ENCODE measurements at regions not wholly inside any gene's neighbourhood (a gene's known extent, or its start where the extent isn't known, plus 50 kb on each side); places are given as distances from the start of the nearest gene placed in this dataset.

GRCh38 chr6:50461696-50462095 is 251.6 kb upstream of the TFAP2D start:
- no TSS peak for BruUV-seq (replicated peaks)

DNA sequence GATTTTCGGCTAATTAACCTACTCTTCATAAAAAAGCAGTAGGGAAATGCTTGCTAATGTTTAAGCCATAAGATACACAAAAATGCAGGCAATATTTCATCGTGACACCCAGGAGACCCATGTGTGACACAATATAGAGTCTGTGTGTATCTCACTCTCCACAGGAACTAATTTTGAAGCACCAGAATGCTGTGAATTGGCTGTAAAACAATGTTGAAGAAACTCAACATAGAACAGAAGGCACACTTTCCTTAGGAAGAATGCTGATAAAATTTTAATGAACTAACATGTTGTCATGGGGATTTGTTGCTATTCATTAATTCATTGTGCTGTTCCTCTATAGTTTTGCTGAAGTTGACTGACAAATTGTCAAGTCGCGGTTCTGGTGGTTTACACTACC is 249.4 kb upstream of the TFAP2D start:
- Histone ChIP-seq H3K36me3 (ENCODE audit: insufficient read depth, low read length, poor library complexity, severe bottlenecking) (no peaks in the 10 kb centered on the region), H3K27ac (ENCODE audit: low read depth, low read length, poor library complexity, severe bottlenecking) (no peak overlapping the region), H3K9me3 (ENCODE audit: low read depth, low read length, poor library complexity, severe bottlenecking) (no peaks in the 10 kb centered on the region), H3K27me3 (replicated peaks; ENCODE audit: insufficient read depth, low read depth, low read length, poor library complexity) (no peaks in the 10 kb centered on the region), H3K4me1 (ENCODE audit: insufficient read depth, low read length, poor library complexity, severe bottlenecking) (no peaks in the 10 kb centered on the region), H3K4me3 (ENCODE audit: low read depth, low read length, poor library complexity, severe bottlenecking) (no peak overlapping the region)
- POLR2A ChIA-PET (ENCODE audit: low non-redundant PET), result no interaction called here
- DNase-seq (ENCODE audit: low spot score), result no peak
- TF ChIP-seq, protein P1, sequence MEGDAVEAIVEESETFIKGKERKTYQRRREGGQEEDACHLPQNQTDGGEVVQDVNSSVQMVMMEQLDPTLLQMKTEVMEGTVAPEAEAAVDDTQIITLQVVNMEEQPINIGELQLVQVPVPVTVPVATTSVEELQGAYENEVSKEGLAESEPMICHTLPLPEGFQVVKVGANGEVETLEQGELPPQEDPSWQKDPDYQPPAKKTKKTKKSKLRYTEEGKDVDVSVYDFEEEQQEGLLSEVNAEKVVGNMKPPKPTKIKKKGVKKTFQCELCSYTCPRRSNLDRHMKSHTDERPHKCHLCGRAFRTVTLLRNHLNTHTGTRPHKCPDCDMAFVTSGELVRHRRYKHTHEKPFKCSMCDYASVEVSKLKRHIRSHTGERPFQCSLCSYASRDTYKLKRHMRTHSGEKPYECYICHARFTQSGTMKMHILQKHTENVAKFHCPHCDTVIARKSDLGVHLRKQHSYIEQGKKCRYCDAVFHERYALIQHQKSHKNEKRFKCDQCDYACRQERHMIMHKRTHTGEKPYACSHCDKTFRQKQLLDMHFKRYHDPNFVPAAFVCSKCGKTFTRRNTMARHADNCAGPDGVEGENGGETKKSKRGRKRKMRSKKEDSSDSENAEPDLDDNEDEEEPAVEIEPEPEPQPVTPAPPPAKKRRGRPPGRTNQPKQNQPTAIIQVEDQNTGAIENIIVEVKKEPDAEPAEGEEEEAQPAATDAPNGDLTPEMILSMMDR (conservative IDR thresholded peaks at IDR 0.05; ENCODE audit: low read depth, low read length), result no peak
- no peak for TF ChIP-seq EZH2 (IDR thresholded peaks at IDR 0.05; ENCODE audit: borderline replicate concordance, low read depth, low read length, poor library complexity, severe bottlenecking)
- CTCF ChIA-PET, result no interaction called here
- intact Hi-C loops (cut with micrococcal nuclease; ENCODE audit: unreplicated experiment), result no loop called here
- BruUV-seq (replicated peaks), result no TSS peak

More at GRCh38 chr6:50461696-50462095, 251.6 kb upstream of the TFAP2D start:
- intact Hi-C loops (cut with micrococcal nuclease; ENCODE audit: unreplicated experiment), result no loop called here
- no peak for TF ChIP-seq EZH2 (IDR thresholded peaks at IDR 0.05; ENCODE audit: borderline replicate concordance, low read depth, low read length, poor library complexity, severe bottlenecking)
- TF ChIP-seq, protein P1 (conservative IDR thresholded peaks at IDR 0.05; ENCODE audit: low read depth, low read length), result no peak
- ChIA-PET POLR2A (ENCODE audit: low non-redundant PET) (no interaction called here), CTCF (no interaction called here)
- Histone ChIP-seq H3K27ac (ENCODE audit: low read depth, low read length, poor library complexity, severe bottlenecking) (no peak overlapping the region), H3K4me3 (ENCODE audit: low read depth, low read length, poor library complexity, severe bottlenecking) (no peak overlapping the region), H3K4me1 (ENCODE audit: insufficient read depth, low read length, poor library complexity, severe bottlenecking) (no peaks in the 10 kb centered on the region), H3K27me3 (replicated peaks; ENCODE audit: insufficient read depth, low read depth, low read length, poor library complexity) (no peaks in the 10 kb centered on the region), H3K9me3 (ENCODE audit: low read depth, low read length, poor library complexity, severe bottlenecking) (no peaks in the 10 kb centered on the region), H3K36me3 (ENCODE audit: insufficient read depth, low read length, poor library complexity, severe bottlenecking) (no peaks in the 10 kb centered on the region)
- no peak for DNase-seq (ENCODE audit: low spot score)

DNA sequence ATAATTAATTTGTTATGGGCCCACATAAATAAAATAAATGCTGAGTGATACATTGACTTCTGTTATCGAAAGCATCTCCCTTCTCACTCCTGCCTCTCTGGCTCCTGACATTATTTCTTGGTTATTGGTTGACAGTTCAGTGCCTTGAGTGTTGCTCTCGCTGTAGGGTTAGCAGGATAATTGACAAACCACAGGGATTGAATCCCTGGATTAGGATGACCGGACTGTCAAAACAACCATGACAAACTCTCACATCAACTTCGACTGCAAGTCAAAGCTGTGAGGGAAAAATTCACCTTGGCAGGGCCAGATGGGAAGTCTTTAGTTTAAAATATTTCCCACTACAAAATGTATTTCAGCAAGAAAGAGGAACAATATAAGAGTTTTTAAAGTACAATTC is 245.4 kb upstream of the TFAP2D start:
- Histone ChIP-seq H3K36me3 (ENCODE audit: insufficient read depth, low read length, poor library complexity, severe bottlenecking) (no peaks in the 10 kb centered on the region), H3K27ac (ENCODE audit: low read depth, low read length, poor library complexity, severe bottlenecking) (no peak overlapping the region), H3K4me1 (ENCODE audit: insufficient read depth, low read length, poor library complexity, severe bottlenecking) (no peaks in the 10 kb centered on the region), H3K27me3 (replicated peaks; ENCODE audit: insufficient read depth, low read depth, low read length, poor library complexity) (no peaks in the 10 kb centered on the region), H3K4me3 (ENCODE audit: low read depth, low read length, poor library complexity, severe bottlenecking) (no peak overlapping the region), H3K9me3 (ENCODE audit: low read depth, low read length, poor library complexity, severe bottlenecking) (no peaks in the 10 kb centered on the region)
- ChIA-PET POLR2A (ENCODE audit: low non-redundant PET) (no interaction called here), CTCF (no interaction called here)
- no peak for DNase-seq (ENCODE audit: low spot score)
- no peak for TF ChIP-seq EZH2 (IDR thresholded peaks at IDR 0.05; ENCODE audit: borderline replicate concordance, low read depth, low read length, poor library complexity, severe bottlenecking)
- TF ChIP-seq, protein P1 (conservative IDR thresholded peaks at IDR 0.05; ENCODE audit: low read depth, low read length), result no peak
- no TSS peak for BruUV-seq (replicated peaks)
- intact Hi-C loops (cut with micrococcal nuclease; ENCODE audit: unreplicated experiment), result no loop called here

Measured in A673 (cell line).